HS-27A (cell line): ENCODE measurements at regions not wholly inside any gene's neighbourhood (a gene's known extent, or its start where the extent isn't known, plus 50 kb on each side); places are given as distances from the start of the nearest gene placed in this dataset.
"Not testable (repeated sequence)": the region's sequence is repeated elsewhere in the genome, so short reads cannot be mapped to it uniquely, and the experiment has no call there.

Source experiments
- DNase-seq: peaks from one replicate; pipeline ENCODE4 v3.0.0-alpha.2; 2012; ENCODE audit warnings: low read depth, missing footprints

DNA sequence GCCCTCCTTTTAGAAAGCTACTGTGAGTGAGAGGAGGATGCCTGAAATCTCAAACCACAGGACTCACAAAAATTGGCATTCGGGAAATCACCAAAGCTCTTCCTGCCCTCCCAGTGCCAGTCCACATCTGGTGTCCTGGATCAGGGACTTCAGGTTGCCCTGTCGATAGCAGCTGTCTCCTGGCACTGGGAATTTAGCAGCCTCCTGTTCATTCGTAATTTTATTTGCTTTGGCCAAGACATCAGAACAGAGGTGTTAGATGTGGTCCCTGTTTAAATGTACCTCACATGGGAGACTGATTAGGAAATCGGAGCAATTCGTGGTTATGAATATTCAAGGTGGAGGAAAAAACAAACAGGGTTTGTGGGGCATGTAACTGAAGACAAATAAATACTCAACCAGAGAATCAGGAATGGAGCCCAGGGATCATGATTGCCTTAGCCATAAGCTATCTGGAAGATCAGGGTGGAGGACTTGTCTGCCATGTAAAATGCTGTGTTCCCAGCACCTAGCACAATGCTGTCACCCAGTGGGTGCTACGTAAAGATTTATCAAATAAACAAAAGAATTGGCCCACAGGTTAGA lies 265.2 kb upstream of the PROK2 start:
- no peak for DNase-seq

DNA sequence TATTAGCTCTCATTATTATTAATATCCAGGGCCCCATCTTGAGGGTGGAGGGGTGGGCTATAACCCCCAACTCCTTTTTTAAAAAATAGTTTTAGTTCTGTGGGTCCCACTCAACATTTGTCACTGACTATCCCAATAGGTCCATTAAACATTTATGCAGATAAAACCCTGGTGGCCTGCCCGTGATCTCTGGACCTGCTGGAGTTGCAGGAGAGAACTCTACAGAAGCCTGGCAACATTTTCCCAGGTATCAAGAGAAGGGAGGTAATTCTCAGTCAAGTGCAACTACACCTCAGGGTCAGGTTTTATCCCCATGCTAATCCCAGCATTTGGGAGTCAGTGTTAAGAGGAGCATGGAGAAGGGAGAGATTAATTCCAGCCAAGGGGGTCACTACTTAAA lies 264.4 kb upstream of the PROK2 start:
- no peak for DNase-seq

DNA sequence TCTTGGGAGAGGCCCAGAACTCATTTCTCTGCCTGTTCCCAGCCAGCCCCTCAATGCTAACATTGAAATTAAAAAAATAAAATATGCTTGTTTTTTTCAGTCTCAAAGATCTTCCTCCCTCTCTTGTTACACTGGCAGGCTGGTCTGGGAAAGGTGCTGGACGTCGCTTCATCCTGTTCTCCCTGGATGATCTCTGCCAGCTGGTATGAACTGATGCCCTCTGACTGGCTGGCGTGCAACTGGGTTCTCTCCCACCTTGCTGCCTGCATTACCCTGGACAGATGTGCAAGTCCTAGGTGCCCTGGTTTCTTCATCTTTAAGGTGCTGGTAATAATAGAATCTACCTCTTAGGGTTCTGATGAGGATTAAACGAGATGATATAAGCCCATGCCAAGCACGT lies 263.9 kb upstream of the PROK2 start:
- no peak for DNase-seq

DNA sequence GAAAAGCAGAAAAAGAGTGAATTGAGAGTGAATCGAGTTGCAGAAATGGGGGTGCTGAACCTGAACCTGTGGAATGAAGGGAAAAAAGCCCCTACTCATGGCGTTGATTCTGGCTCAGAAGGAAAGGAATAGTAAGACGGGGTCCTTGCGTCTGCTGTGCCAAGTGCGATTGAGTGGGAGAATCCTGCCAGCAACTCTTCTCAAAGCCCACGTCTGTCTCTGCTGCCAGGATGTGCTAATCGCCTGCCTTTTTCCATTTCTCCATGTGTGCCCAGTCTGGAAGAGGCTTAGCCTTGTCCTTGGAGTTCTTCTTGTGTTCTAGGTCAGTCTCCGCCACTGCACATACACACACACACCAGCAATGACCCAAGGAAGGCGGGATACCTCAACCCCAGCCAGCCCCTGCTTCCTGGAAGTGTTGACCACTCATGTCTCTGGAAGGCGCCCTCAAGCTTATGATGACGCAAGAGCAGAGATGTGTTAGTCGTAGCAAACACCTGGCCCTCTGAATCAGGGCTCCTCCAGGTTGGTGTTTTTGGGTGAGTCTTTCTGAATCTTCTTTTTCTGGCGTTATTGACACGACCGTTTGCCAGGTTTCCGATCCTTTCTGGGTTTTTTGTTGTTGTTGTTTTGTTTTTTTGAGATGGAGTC lies 262.4 kb upstream of the PROK2 start:
- no peak for DNase-seq

DNA sequence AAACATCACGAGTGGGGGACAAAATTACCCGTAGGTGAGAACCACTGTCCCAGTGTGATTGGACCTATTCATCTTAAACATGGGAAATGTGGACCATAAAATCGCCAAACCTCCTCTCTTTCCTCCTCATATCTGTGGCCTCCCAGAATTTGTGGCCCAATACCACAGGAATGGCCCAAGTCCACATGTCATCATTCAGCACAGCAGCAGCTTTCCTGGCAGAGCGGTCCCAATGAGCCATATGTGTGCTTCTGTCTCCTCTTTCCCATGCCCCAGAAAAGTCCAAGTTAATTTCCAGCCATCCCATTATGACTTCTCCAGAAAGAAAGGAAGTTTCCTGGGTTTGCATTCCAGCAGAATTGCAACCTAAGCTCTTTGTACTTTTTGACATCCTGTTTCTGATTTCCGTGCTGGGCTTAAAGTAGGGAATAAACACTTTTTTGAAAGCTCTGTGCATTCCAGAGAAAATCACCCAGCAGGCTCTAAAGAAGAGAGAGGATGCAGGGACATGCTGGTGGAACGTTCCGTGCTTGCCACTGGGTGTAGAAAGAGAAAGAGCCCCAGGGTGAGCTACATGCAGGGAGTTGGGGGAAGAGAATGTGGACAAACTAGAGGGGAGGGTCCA lies 259.4 kb upstream of the PROK2 start:
- no peak for DNase-seq

DNA sequence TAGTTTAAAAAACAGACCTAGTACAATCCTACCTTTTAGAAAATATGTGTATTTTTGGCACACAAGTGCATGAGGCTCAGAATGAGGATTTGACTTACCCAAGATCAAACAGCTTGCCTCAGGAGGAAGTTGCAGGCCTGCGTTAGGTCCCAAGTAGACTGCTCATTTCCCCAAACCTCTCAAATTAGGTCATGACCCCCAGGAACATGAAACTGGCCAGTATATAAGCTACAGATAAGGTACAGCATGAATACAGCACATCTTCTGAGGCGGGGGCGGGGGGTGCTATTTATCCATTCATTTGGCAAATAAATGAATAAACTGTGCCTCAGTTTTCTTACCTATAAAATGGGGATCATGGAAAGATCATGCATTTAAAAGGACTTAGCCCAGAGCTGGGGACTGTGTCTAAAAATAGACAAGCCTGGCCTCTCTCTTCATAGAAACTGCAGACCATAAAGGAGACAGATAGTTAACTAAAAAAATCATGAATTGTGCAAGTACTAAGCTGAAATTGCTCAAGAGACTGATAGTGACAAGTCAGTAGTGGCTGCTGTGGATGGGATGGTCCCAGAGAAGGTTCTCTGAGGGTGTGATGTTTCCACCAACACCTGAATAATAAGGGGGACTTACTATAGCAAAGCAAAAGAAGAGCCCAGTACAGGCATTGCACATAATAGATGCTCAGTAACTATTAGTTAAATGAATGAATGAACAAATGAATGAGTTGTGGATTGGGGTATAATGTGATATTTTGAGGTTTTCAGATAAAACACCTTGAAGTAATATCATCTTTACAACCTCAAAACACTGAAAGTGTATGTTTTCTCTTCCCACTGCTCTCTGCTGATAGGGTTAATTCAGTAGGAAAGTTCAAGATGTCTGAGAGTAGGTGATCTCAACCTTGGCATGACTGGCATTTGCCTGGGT lies 258.5 kb upstream of the PROK2 start:
- no peak for DNase-seq

DNA sequence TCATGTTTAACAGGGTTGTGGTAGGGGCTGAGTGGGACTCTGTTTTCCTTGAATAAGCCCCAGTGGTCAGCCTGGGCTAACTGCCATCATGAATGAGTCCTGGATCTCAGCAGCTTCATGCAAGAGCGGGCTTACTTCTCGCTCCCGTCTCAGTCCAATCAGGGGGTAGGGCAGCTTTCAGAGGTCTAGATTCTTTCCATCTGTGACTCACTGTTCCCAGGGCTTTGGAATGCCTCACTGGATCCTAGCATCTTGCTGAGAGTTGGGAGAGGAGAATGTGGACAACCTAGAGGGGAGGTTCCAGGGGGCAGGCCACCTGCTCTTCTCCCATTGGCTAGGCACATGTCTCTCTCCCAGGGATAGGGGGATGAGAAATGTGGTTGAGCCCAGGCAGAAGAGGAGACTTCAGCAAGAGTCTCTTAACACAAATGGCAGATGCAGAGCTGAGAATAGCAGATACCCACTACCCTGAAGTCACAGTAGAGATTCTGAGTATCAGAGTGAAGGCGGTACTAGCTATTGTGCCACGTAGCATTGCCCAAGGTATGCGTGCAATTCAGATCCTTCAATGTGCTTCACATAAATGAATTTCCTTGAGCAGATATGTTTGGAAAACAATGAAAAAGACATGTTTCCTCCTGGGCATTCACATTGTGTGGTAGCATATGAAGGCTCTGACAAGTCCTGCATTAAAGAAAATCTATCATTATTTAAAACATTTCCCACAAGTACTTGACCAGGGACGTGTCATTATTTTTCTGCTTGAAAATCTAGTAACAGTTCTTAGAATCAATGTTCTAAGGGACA lies 257.7 kb upstream of the PROK2 start:
- no peak for DNase-seq

DNA sequence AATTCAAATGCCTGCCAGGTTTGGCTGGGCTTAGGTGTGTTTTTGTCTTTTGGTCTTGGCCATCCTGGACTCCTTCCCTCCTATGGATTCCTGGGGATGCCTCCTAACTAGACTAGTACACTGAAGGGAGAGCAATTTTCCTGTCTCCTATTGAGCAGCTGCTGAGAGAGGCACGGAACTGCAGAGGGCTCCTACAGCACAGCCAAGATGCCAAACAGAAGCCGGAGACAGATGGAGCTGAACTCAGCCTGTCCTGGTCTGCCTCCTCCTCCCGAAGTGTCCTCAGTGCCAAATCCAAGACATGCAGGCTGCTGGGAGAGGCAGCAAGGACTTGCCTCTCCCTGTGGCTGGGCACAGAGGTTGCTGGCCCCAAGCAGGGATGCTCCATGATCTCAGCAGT lies 256.6 kb upstream of the PROK2 start:
- no peak for DNase-seq

DNA sequence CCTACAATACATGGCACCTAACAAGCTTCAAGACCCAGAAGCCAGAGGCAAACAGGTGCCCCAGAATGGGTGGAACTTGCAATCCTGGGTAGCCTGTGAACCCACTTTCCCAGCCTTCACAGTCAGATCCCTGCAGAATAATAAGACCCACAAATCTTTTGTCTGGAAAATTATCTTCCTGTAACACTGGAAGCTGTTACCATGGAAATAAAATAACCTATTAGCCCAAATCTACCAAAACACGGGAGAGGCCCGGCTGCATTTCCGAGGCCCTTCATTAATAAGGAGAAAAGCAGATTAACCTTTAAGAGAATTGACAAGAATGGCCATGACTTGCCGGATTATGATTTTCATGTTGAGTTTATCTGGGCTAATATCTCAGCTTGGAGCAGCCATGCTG lies 256.1 kb upstream of the PROK2 start:
- DNase-seq = no peak

DNA sequence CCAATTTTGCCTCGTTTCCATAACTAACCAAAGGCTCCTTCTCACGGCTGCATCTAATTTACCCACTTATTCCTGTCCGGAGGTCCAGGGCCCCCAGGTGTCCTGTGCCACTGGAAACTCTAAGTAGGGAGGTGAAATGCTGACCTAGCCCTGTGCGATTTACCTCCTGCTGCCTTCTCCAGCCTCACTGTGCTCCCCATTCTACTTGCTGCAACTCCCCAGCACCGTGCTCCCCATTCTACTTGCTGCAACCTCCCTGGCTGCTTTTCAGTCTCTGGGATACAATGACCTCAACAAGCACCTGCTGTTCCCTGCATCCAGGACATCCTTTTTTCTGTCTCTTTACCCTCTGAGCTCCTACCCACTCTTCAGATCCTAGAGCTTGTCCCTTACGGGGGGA lies 254.7 kb upstream of the PROK2 start:
- DNase-seq = no peak

DNA sequence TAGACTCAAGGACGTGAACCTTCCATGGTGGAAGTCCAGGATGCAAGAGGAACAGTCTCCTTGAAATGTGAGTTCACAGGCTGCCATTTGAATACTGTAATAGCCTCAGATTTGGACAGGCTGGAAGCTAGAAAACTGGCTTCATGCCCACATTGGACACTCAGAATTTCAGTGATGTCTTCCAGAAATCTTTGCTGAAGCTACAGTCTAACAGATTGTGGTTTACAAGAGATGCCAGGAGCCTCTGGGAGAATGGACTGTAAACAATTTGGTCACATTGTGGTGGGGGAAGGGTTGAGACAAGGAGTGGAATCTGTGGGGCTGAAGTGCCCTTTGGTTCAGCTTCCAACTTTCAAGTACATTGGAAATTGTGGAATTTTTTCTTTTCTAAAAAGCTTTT lies 252.0 kb upstream of the PROK2 start:
- no peak for DNase-seq

DNA sequence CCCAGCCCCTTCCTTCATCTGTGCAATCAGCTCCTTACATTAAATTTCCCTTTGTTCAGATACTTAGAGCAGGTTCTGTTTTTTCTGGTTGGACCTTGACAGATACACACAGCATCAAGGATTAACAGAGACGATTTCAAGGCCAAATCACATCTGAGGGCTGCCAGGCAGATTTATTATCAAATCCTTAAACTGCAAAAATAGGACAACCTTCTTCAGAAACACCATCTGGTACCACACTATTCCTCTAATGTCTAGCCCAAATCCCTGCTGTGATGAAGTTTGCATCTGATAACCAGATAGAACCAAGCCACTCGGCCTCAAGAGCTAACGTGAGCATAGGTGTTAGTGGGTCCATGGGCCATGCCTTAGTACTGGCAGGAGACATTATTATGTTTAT lies 250.7 kb upstream of the PROK2 start:
- DNase-seq = no peak

DNA sequence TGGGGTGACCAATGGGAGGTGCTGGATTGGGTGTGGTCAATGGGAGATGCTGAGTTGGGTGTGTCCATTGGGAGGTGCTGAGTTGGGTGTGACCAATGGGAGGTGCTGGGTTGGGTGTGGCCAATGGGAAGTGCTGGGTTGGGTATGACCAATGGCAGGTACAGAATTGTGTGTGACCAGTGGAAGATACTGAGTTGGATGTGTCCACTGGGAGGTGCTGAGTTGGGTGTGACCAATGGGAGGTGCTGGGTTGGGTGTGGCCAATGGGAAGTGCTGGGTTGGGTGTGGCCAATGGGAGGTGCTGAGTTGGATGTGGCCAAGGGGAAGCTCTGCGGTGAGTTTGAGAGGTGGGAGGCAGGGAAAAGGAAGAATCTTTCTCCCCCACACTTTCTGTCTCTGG lies 250.0 kb upstream of the PROK2 start:
- DNase-seq = no peak

DNA sequence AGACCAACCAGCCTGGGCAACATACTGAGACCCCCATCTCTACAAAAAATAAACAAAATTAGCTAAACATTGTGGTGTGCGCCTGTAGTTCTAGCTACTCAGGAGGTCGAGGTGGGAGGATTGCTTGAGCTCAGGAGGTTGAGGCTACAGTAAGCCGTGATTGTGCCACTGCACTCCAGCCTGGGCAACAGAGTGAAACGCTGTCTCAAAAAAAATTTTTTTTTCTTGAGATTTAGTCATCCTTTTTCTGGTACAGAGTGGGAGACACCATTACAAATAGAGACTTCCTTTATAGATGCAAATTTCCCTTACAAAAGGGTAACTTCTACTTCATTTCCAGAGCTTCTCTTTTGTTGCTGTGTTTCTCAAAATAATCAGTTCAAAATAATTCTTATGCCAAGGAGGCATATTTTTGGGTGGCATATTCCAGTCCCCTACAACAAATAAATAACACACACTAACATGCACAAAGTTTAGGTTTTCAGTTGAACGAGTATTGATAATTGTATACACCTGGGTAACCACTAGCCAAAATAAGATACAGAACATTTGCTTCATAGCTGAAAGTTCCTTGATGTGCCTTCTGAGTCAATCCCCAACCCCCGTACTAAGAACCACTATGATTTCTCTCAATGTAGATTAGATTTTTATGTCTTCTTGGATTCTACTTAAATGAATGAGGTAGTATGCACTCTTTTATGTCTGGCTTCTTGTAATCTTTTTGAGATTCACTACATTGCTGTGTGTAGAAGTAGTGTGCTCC lies 248.9 kb upstream of the PROK2 start:
- no peak for DNase-seq

DNA sequence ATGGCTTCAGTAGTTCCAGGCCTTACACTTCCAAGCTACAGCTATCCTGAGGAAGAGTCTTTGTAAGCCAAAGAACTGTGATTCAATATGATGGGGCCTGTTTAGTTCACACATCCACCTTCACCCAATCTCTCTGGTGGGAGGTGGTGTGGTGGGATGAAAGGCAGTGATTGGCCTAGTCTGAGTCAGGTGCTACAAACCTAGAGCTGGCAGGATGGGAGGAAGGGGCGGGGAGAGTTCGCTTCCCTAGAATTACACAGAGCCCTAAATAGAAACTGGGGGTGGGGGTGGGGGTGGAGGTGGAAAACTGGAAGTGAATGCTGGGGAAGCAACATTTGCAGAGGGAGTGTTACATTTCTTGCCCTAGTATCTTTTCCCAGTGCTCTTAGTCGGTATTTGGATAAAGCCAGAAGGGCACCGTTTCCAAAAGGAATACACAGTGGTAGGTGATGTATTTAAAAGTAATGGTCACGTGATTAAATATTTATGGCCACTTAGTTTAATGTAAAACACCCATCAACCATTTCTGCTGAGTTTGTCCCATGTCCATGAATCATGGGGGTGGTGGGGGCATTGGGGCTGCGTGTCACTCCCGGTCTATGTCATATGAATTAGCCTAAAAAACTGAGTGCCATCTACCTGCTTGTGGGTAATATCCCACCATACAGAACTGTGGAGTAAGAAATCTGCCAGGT lies 247.6 kb upstream of the PROK2 start:
- no peak for DNase-seq

DNA sequence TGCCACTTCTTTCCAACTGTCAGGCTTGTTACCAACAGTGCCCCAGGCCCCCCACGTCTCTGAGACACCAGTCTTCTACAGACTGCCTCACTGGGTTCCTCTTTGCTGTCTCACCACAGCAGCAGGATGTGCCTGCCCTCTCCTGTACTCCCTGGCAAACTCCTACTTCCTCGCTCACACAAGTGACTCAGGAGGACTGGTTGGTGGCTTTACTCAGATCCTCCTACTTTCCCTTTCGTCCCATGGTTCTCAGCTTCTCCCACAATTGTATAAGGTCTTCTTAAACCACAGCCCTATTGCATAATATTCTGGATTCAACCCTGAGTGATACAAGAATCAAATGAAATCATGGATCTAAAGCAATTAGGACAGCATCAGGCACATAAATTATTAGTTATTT lies 246.6 kb upstream of the PROK2 start:
- DNase-seq = no peak

DNA sequence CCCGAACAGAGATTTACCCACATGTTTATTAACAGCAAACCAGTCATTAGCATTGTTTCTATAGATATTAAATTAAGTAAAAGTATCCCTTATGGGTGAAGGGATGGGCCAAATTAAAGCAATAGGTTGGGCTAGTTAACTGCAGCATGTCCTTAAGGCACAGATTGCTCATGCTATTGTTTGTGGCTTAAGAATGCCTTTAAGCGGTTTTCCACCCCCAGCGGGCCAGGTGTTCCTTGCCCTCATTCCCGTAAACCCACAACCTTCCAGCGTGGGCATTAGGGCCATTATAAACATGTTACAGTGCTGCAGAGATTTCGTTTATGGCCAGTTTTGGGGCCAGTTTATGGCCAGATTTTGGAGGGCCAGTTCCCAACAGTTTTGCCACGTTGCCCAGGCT lies 245.3 kb upstream of the PROK2 start:
- DNase-seq = not testable (repeated sequence)

DNA sequence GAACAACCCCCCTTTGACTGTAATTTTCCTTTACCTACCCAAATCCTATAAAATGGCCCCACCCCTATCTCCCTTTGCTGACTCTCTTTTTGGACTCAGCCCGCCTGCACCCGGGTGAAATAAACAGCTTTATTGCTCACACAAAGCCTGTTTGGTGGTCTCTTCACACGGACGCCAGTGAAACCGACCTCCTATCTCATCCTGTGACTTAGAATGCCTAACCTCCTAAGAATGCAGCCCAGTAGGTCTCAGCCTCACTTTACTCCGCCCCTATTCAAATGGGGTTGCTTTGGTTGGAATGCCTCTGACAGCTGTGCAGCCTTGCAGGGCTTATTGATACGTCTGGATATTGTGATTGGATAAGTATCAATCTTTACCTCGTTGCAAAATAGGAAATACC lies 243.8 kb upstream of the PROK2 start:
- not testable (repeated sequence) for DNase-seq

DNA sequence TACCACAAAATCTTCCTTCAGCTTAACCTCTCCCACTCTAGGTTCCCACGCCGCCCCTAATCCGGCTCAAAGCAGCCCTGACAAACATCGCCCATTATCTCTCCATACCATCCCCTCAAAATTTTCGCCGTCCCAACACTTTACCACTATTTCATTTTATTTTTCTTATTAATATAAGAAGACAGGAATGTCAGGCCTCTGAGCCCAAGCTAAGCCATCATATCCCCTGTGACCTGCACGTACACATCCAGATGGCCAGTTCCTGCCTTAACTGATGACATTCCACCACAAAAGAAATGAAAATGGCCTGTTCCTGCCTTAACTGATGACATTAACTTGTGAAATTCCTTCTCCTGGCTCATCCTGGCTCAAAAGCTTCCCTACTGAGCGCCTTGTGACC lies 243.4 kb upstream of the PROK2 start:
- DNase-seq = not testable (repeated sequence)

DNA sequence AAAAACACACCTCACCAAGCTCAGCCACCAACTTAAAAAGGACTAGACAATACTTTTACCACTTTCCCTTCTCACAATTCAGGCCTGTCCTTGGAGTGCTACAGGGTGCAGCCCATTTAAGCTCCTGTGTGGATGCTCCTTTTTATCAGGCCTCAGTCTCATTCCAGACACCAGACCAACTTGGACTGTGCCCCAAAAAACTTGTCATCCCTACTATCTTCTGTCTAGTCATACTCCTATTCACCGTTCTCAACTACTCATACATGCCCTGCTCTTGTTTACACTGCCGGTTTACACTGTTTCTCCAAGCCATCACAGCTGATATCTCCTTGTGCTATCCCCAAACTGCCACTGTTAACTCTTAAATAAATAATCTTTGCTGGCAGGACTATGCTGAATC lies 242.8 kb upstream of the PROK2 start:
- DNase-seq = not testable (repeated sequence)

DNA sequence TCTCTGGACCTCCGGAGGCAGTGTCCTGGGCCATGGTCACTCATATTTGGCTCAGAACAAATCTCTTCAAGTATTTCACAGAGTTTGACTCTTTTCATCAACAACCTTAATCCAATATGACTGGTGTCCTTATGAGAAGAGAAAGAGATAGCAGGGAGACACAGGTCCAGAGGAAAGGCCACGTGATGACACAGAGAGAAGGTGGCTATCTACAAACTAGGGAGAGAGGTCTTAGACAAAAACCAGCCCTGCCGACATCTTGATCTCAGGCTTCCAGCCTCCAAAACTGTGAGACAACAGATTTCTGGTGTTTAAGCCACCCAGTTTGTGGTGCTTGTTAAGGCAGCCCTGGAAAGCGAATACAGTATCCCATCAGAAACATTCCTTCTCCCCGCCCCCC lies 237.1 kb upstream of the PROK2 start:
- no peak for DNase-seq
